ENCODE measurements at regions not wholly inside any gene's neighbourhood (a gene's known extent, or its start where the extent isn't known, plus 50 kb on each side); places are given as distances from the start of the nearest gene placed in this dataset.

DNA sequence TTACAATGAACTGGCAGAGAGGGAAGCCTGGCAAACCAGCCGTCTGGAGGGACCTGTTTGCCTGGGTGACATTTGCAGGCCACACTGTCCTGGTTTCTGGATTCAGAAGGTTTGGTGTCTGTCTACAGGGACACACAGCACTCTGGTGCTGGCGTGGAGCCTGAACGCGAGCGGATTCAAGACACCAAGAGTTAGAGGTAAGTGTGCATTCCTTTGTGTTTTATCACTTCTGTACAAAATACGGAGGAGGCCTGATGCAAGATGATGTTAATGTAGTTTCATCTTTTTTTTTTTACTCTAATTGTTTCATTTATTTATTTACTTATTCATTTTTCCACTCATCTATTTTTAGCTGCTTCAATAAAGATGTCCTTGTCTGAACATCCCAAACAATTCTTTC is 485.3 kb upstream of the ADARB2 start:
- no peak for DNase-seq
- H3K9me3 ChIP-seq (ENCODE audit: insufficient read depth, low read length, severe bottlenecking), result no peaks in the 10 kb centered on the region
- no peaks in the 10 kb centered on the region for H3K79me2 ChIP-seq (ENCODE audit: insufficient read depth, low read length)
- no peak overlapping the region for H3K4me3 ChIP-seq (ENCODE audit: low read depth in 1 of 2, low read length in 2 of 2)
- ATAC-seq (ENCODE audit: insufficient read depth, low read depth), result no peak
- H3K4me1 ChIP-seq (ENCODE audit: insufficient read depth, low read length), result peaks cover 4% of the 10 kb centered on the region
- H3K27me3 ChIP-seq (ENCODE audit: insufficient read depth, low read length, poor library complexity), result no peaks in the 10 kb centered on the region
- H3K36me3 ChIP-seq (ENCODE audit: insufficient read depth, low read length), result no peaks in the 10 kb centered on the region
- H4K20me1 ChIP-seq (ENCODE audit: insufficient read depth, low read length), result no peaks in the 10 kb centered on the region
- TF ChIP-seq, protein P1, sequence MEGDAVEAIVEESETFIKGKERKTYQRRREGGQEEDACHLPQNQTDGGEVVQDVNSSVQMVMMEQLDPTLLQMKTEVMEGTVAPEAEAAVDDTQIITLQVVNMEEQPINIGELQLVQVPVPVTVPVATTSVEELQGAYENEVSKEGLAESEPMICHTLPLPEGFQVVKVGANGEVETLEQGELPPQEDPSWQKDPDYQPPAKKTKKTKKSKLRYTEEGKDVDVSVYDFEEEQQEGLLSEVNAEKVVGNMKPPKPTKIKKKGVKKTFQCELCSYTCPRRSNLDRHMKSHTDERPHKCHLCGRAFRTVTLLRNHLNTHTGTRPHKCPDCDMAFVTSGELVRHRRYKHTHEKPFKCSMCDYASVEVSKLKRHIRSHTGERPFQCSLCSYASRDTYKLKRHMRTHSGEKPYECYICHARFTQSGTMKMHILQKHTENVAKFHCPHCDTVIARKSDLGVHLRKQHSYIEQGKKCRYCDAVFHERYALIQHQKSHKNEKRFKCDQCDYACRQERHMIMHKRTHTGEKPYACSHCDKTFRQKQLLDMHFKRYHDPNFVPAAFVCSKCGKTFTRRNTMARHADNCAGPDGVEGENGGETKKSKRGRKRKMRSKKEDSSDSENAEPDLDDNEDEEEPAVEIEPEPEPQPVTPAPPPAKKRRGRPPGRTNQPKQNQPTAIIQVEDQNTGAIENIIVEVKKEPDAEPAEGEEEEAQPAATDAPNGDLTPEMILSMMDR (IDR thresholded peaks at IDR 0.05; ENCODE audit: borderline replicate concordance, extremely low read depth, low read length, poor library complexity, severe bottlenecking), result no peak
- TF ChIP-seq EZH2 (IDR thresholded peaks at IDR 0.05; ENCODE audit: borderline replicate concordance, low read depth, low read length, severe bottlenecking), result no peak
- no peak overlapping the region for H3K27ac ChIP-seq (ENCODE audit: low read length)
- H3K9ac ChIP-seq (ENCODE audit: low read depth, low read length), result no peak overlapping the region
- H2AFZ ChIP-seq (ENCODE audit: low read depth, low read length), result no peak overlapping the region
- H3K4me2 ChIP-seq (ENCODE audit: insufficient read depth, low read length), result no peak overlapping the region

DNA sequence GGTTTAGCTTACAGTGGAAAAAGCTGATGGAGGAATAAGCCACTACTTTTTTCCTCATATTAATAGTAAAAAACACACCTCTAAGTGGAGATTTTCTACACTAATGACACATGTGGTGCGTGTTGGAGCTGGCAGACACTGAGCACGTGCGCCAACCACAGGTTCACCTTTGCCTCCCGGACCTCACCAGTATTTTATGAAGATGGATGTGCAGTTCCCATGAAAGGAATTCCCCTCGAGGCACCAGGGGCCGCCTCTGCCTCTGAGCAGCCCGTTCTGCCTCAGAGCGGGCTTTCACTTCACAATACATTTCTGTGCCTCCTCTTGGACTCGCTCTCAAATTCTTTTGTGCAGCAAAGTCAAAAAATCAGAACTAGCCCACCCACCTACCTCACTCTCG is 477.5 kb upstream of the ADARB2 start:
- Histone ChIP-seq H4K20me1 (ENCODE audit: insufficient read depth, low read length) (no peaks in the 10 kb centered on the region), H3K27me3 (ENCODE audit: insufficient read depth, low read length, poor library complexity) (no peaks in the 10 kb centered on the region), H2AFZ (ENCODE audit: low read depth, low read length) (no peak overlapping the region), H3K4me3 (ENCODE audit: low read depth in 1 of 2, low read length in 2 of 2) (no peak overlapping the region), H3K9ac (ENCODE audit: low read depth, low read length) (no peak overlapping the region), H3K9me3 (ENCODE audit: insufficient read depth, low read length, severe bottlenecking) (no peaks in the 10 kb centered on the region), H3K4me1 (ENCODE audit: insufficient read depth, low read length) (no peaks in the 10 kb centered on the region; the same call in 1 of the 2 replicates), H3K4me2 (ENCODE audit: insufficient read depth, low read length) (no peak overlapping the region), H3K27ac (ENCODE audit: low read length) (no peak overlapping the region), H3K79me2 (ENCODE audit: insufficient read depth, low read length) (no peaks in the 10 kb centered on the region), H3K36me3 (ENCODE audit: insufficient read depth, low read length) (no peaks in the 10 kb centered on the region)
- TF ChIP-seq, protein P1 (IDR thresholded peaks at IDR 0.05; ENCODE audit: borderline replicate concordance, extremely low read depth, low read length, poor library complexity, severe bottlenecking), result no peak
- TF ChIP-seq EZH2 (IDR thresholded peaks at IDR 0.05; ENCODE audit: borderline replicate concordance, low read depth, low read length, severe bottlenecking), result no peak
- no peak for DNase-seq
- no peak for ATAC-seq (ENCODE audit: insufficient read depth, low read depth)

DNA sequence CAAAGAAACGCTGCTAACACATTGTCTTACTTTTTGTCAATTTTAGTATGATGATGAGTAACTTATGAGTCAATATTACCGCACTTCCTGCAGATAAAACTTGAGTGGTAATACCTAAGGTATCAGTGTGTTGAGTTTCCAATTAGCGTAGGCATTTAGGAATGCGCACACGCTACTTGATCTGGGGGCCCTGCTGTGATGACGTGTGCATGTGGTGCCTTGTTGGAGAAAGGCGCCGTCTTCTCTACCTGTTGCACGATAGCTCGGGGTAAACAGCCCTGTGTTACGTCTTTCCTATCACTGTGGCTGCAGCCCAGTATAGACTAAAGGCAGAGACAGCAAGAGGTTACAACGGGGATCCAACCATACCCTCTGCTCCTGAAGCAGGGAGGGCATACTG is 476.8 kb upstream of the ADARB2 start:
- H3K9me3 ChIP-seq (ENCODE audit: insufficient read depth, low read length, severe bottlenecking), result no peaks in the 10 kb centered on the region
- H3K36me3 ChIP-seq (ENCODE audit: insufficient read depth, low read length), result no peaks in the 10 kb centered on the region
- no peak overlapping the region for H3K9ac ChIP-seq (ENCODE audit: low read depth, low read length)
- TF ChIP-seq, protein P1 (IDR thresholded peaks at IDR 0.05; ENCODE audit: borderline replicate concordance, extremely low read depth, low read length, poor library complexity, severe bottlenecking), result no peak
- no peak for TF ChIP-seq EZH2 (IDR thresholded peaks at IDR 0.05; ENCODE audit: borderline replicate concordance, low read depth, low read length, severe bottlenecking)
- no peak for ATAC-seq (ENCODE audit: insufficient read depth, low read depth)
- no peaks in the 10 kb centered on the region; the same call in 1 of the 2 replicates for H3K4me1 ChIP-seq (ENCODE audit: insufficient read depth, low read length)
- no peaks in the 10 kb centered on the region for H3K79me2 ChIP-seq (ENCODE audit: insufficient read depth, low read length)
- no peak for DNase-seq
- H3K4me3 ChIP-seq (ENCODE audit: low read depth in 1 of 2, low read length in 2 of 2), result no peak overlapping the region
- no peak overlapping the region for H2AFZ ChIP-seq (ENCODE audit: low read depth, low read length)
- no peak overlapping the region for H3K4me2 ChIP-seq (ENCODE audit: insufficient read depth, low read length)
- no peaks in the 10 kb centered on the region for H3K27me3 ChIP-seq (ENCODE audit: insufficient read depth, low read length, poor library complexity)
- H3K27ac ChIP-seq (ENCODE audit: low read length), result no peak overlapping the region
- no peaks in the 10 kb centered on the region for H4K20me1 ChIP-seq (ENCODE audit: insufficient read depth, low read length)

All from DND-41 (cell line).